PFSK-1 (cell line): ENCODE measurements at regions not wholly inside any gene's neighbourhood (a gene's known extent, or its start where the extent isn't known, plus 50 kb on each side); places are given as distances from the start of the nearest gene placed in this dataset.

Experiments used
- FOXP2 ChIP-seq: optimal IDR thresholded peaks from 2 replicates; pipeline ENCODE3; 2011; ENCODE audit warnings: borderline replicate concordance, control low read depth, inconsistent platforms; ENCODE audit not compliant: insufficient read depth; ENCODE audit errors: extremely low read length, extremely low read depth
- POLR2AphosphoS5 ChIP-seq: IDR thresholded peaks from 2 replicates; pipeline ENCODE4 v1.6.1; 2012; ENCODE audit warnings: low read depth, mild to moderate bottlenecking, control low read depth, low read length, moderate library complexity
- SIN3A ChIP-seq: IDR thresholded peaks from 2 replicates; pipeline ENCODE4 v1.6.1; 2012; ENCODE audit warnings: mild to moderate bottlenecking, low read length, moderate library complexity, borderline replicate concordance; ENCODE audit not compliant: insufficient read depth
- TAF1 ChIP-seq: IDR thresholded peaks from 2 replicates; pipeline ENCODE4 v1.6.1; 2012; ENCODE audit warnings: low read length, control low read depth, borderline replicate concordance; ENCODE audit not compliant: insufficient read depth
- TF ChIP-seq, protein P1 (sequence below), 2 experiments: IDR thresholded peaks; 2 replicates each; pipeline versions ENCODE4 v1.6.1 to v1.8.0; 2011 to 2012; ENCODE audit warnings: low read depth in 2 of 2, low read length in 2 of 2, control low read depth in 1 of 2, inconsistent platforms in 1 of 2, mild to moderate bottlenecking in 1 of 2, moderate library complexity in 1 of 2; ENCODE audit not compliant: insufficient read depth in 1 of 2

DNA sequence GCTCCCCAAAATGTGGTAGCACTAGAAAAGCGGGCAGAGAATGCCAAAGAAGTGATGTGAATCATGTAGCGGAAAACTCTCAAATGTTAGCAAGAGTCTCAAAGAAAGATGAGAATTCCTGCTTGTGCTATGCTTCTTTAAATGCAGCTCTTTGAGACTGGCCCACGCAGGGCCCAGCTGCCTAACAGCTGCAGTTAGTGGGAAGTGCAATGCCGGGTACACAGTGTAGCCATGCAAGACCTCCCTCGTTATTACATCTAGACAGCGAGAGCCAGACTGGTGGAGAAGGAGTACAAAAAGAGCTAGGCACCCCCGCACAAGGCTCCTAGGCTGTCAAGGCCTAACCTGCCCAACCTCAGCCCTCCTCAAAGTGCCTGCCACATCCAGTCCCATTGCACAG, 201.7 kb upstream of the PRDM1 start:
- TF ChIP-seq POLR2AphosphoS5 (no peak), TAF1 (no peak), FOXP2 (no peak), SIN3A (no peak)
- TF ChIP-seq, protein P1, sequence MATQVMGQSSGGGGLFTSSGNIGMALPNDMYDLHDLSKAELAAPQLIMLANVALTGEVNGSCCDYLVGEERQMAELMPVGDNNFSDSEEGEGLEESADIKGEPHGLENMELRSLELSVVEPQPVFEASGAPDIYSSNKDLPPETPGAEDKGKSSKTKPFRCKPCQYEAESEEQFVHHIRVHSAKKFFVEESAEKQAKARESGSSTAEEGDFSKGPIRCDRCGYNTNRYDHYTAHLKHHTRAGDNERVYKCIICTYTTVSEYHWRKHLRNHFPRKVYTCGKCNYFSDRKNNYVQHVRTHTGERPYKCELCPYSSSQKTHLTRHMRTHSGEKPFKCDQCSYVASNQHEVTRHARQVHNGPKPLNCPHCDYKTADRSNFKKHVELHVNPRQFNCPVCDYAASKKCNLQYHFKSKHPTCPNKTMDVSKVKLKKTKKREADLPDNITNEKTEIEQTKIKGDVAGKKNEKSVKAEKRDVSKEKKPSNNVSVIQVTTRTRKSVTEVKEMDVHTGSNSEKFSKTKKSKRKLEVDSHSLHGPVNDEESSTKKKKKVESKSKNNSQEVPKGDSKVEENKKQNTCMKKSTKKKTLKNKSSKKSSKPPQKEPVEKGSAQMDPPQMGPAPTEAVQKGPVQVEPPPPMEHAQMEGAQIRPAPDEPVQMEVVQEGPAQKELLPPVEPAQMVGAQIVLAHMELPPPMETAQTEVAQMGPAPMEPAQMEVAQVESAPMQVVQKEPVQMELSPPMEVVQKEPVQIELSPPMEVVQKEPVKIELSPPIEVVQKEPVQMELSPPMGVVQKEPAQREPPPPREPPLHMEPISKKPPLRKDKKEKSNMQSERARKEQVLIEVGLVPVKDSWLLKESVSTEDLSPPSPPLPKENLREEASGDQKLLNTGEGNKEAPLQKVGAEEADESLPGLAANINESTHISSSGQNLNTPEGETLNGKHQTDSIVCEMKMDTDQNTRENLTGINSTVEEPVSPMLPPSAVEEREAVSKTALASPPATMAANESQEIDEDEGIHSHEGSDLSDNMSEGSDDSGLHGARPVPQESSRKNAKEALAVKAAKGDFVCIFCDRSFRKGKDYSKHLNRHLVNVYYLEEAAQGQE (IDR thresholded peaks at IDR 0.05; ENCODE audit: insufficient read depth in 1 of 2, low read depth in 2 of 2, low read length in 2 of 2): no peak

DNA sequence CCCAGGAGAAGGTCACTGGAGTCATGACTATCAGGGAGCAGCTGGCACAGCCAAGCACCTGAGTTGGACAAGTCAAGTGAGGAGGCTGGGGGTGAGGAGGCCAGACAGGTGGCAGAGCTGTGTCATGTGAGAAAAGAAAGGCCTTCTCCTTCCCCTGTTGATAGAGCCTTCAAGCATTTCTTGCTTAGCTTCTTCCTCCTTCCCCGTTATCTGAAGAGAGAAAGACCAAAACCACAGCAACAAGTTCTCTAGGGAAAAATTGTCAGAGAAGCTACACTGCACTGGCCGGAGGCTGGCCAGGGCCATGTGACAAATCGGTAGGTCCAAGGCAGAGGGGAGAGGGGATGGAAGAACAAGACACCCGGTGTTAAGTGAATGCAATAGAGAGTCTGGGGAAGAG, 202.1 kb upstream of the PRDM1 start:
- TF ChIP-seq TAF1: no peak
- no peak for TF ChIP-seq POLR2AphosphoS5

DNA sequence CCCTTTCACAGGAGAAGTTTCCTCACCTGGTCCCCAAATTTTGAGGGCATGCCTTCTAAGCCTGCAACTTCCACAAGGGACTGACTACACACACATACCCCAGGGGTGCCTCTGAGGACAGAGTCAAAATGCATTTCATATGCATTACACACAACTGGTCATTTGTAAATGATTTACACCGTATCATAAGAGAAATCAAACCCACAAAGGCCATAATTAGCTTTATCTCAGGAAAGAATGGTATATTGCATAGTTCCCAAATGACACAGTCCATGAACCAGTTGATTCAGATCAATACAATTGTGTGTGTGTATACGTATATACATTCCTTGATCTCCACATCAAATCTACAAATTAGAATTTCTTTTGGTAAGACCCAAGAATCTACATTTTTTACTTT, 203.3 kb upstream of the PRDM1 start:
- no peak for TF ChIP-seq TAF1
- no peak for TF ChIP-seq POLR2AphosphoS5
- TF ChIP-seq, protein P1 (IDR thresholded peaks at IDR 0.05; ENCODE audit: insufficient read depth in 1 of 2, low read depth in 2 of 2, low read length in 2 of 2): no peak
- no peak for TF ChIP-seq SIN3A
- no peak for TF ChIP-seq FOXP2

- TF ChIP-seq SIN3A (no peak), FOXP2 (no peak), TAF1 (no peak), POLR2AphosphoS5 (no peak)
- TF ChIP-seq, protein P1 (IDR thresholded peaks at IDR 0.05; ENCODE audit: insufficient read depth in 1 of 2, low read depth in 2 of 2, low read length in 2 of 2): no peak
Observed at GRCh38 chr6:105882121-105882803, 203.9 kb upstream of the PRDM1 start.

GRCh38 chr6:105881608-105882007, 204.5 kb upstream of the PRDM1 start:
- TF ChIP-seq POLR2AphosphoS5: no peak
- no peak for TF ChIP-seq TAF1
- no peak for TF ChIP-seq SIN3A
- TF ChIP-seq, protein P1 (IDR thresholded peaks at IDR 0.05; ENCODE audit: insufficient read depth in 1 of 2, low read depth in 2 of 2, low read length in 2 of 2): no peak
- TF ChIP-seq FOXP2: no peak
